Uterus (tissue), 2 donors: ENCODE measurements at regions not wholly inside any gene's neighbourhood (a gene's known extent, or its start where the extent isn't known, plus 50 kb on each side); places are given as distances from the start of the nearest gene placed in this dataset.

ENCODE experiments used
- POLR2A ChIP-seq, 2 donors: fragments of 450-650 bp; IDR thresholded peaks; one replicate each; pipeline ENCODE4 v1.6.1; 2016; ENCODE audit warnings: antibody characterized with exemption in 2 of 2, mild to moderate bottlenecking in 1 of 2, moderate library complexity in 1 of 2
- TF ChIP-seq, protein P1 (sequence below), 4 experiments: fragments of 200-600 bp in 2 of 4; fragments of 450-650 bp in 2 of 4; sonication (generic) in 2 of 4; IDR thresholded peaks; one replicate each; pipeline ENCODE4 v1.5.1; 2016 to 2019; ENCODE audit warnings: antibody characterized with exemption in 4 of 4, mild to moderate bottlenecking in 2 of 4, moderate library complexity in 1 of 4

DNA sequence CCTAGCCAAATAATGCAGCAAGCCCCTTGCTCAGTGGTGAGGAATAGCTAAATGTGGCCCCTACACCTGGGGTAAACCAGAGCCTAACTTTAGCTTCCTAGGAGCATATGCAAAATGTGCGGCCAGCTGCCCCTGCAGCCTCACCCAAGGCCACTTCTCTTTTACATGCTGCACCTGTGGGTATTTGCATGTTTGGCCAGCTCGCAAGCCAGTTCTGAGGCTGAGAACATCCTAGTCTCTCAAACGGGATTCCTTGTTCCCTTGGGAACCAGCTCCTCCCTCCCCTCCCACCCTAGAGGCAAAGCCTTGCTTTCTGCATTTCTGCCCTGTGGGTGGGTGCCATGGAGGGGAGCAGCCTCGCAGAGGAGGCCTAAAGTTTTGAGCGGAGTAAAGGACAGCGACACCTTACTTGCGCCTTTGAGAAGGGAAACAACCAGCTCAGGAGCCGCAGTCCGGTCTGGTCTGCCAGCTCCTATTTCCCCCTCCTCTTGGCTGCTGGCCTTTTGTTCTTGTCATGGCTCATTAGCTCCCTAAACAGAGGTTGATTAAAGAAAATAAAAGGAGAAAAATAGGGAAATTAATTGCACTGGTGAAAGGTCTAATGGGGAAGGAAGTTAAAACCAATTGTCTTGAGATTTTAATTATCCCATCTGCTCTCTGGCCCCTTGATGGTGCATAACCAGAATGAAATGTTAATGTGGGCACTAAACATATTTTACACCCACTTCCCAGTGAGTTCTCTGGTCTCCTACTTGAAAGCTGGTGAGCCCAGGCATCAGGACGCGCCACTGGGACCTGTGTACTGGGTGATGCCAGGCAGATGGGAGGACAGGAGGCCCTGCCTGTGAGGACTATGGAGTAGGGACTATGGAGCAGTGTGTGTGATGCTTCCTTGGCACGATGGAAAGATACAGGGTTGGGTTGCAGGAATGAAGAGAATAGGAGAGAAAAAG lies 68.7 kb downstream of the TEX35 start:
- TF ChIP-seq, protein P1, sequence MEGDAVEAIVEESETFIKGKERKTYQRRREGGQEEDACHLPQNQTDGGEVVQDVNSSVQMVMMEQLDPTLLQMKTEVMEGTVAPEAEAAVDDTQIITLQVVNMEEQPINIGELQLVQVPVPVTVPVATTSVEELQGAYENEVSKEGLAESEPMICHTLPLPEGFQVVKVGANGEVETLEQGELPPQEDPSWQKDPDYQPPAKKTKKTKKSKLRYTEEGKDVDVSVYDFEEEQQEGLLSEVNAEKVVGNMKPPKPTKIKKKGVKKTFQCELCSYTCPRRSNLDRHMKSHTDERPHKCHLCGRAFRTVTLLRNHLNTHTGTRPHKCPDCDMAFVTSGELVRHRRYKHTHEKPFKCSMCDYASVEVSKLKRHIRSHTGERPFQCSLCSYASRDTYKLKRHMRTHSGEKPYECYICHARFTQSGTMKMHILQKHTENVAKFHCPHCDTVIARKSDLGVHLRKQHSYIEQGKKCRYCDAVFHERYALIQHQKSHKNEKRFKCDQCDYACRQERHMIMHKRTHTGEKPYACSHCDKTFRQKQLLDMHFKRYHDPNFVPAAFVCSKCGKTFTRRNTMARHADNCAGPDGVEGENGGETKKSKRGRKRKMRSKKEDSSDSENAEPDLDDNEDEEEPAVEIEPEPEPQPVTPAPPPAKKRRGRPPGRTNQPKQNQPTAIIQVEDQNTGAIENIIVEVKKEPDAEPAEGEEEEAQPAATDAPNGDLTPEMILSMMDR (IDR thresholded peaks at IDR 0.05): no peak
- TF ChIP-seq POLR2A (IDR thresholded peaks at IDR 0.05): no peak
